NCI-H748 treated with DMSO at 0.1 percent for 48 hours (cell line): ENCODE measurements at regions not wholly inside any gene's neighbourhood (a gene's known extent, or its start where the extent isn't known, plus 50 kb on each side); places are given as distances from the start of the nearest gene placed in this dataset.
"Not testable (repeated sequence)": the region's sequence is repeated elsewhere in the genome, so short reads cannot be mapped to it uniquely, and the experiment has no call there.

Experiments used
- DNase-seq: peaks from one replicate; lab custom pipeline; 2025; lab: John Stamatoyannopoulos, UW

- DNase-seq: peak; percentile 41
Measured at GRCh38 chr11:22920939-22921565, 60.8 kb upstream of the CCDC179 start.

GRCh38 chr11:22922672-22923071, 62.4 kb upstream of the CCDC179 start:
- DNase-seq: no peak

- DNase-seq: no peak
Measured at GRCh38 chr11:22923561-22923960, 63.3 kb upstream of the CCDC179 start.

GRCh38 chr11:22926341-22926740, 66.1 kb upstream of the CCDC179 start:
- DNase-seq: no peak

- no peak for DNase-seq
Measured at GRCh38 chr11:22927793-22928192, 67.5 kb upstream of the CCDC179 start.

- no peak for DNase-seq
Measured at GRCh38 chr11:22928207-22928917, 68.1 kb upstream of the CCDC179 start.

GRCh38 chr11:22930816-22931594, 70.7 kb upstream of the CCDC179 start:
- DNase-seq: no peak

- no peak for DNase-seq
Measured at GRCh38 chr11:22938691-22939090, 78.4 kb upstream of the CCDC179 start.

GRCh38 chr11:22941544-22941943, 81.3 kb upstream of the CCDC179 start:
- not testable (repeated sequence) for DNase-seq

- no peak for DNase-seq
Measured at GRCh38 chr11:22957786-22958185, 97.5 kb upstream of the CCDC179 start.

GRCh38 chr11:22974251-22974650, 114.0 kb upstream of the CCDC179 start:
- no peak for DNase-seq

- no peak for DNase-seq
Measured at GRCh38 chr11:22976146-22976545, 115.9 kb upstream of the CCDC179 start.

GRCh38 chr11:22982903-22983302, 122.6 kb upstream of the CCDC179 start:
- DNase-seq: no peak

GRCh38 chr11:22984045-22984444, 123.8 kb upstream of the CCDC179 start:
- no peak for DNase-seq

GRCh38 chr11:22989371-22989770, 129.1 kb upstream of the CCDC179 start:
- no peak for DNase-seq

GRCh38 chr11:22991196-22991595, 130.9 kb upstream of the CCDC179 start:
- DNase-seq: no peak

GRCh38 chr11:23006730-23007129, 146.5 kb upstream of the CCDC179 start:
- no peak for DNase-seq

GRCh38 chr11:23010790-23011335, 150.6 kb upstream of the CCDC179 start:
- DNase-seq: no peak

- no peak for DNase-seq
Measured at GRCh38 chr11:23012930-23013329, 152.7 kb upstream of the CCDC179 start.

- DNase-seq: no peak
Measured at GRCh38 chr11:23013509-23013908, 153.2 kb upstream of the CCDC179 start.

GRCh38 chr11:23021287-23021863, 161.1 kb upstream of the CCDC179 start:
- no peak for DNase-seq

- no peak for DNase-seq
Measured at GRCh38 chr11:23022854-23023253, 162.6 kb upstream of the CCDC179 start.
